Thymus (tissue), 11 donors: ENCODE measurements at regions not wholly inside any gene's neighbourhood (a gene's known extent, or its start where the extent isn't known, plus 50 kb on each side); places are given as distances from the start of the nearest gene placed in this dataset.

Experiments
- DNase-seq, 9 donors: peaks; one replicate each; pipeline ENCODE4 v3.0.0-alpha.2; 2013; ENCODE audit warnings: low spot score in 9 of 9, low read depth in 6 of 9, missing footprints in 1 of 9
- H3K27ac ChIP-seq, 2 donors: one replicate each; pipeline ENCODE4 v1.5.1; 2013; ENCODE audit warnings: control low read depth in 1 of 2, low read depth in 1 of 2, low read length in 1 of 2, mild to moderate bottlenecking in 1 of 2, moderate library complexity in 1 of 2
- H3K27me3 ChIP-seq, 2 donors: one replicate each; pipeline ENCODE4 v1.5.1; 2013; ENCODE audit warnings: low read length in 1 of 2; ENCODE audit not compliant: control insufficient read depth in 2 of 2, insufficient read depth in 1 of 2
- H3K36me3 ChIP-seq, 2 donors: one replicate each; pipeline ENCODE4 v1.5.1; 2013; ENCODE audit warnings: low read length in 1 of 2, mild to moderate bottlenecking in 1 of 2, moderate library complexity in 1 of 2; ENCODE audit not compliant: control insufficient read depth in 2 of 2, insufficient read depth in 2 of 2
- H3K4me1 ChIP-seq, 2 donors: one replicate each; pipeline ENCODE4 v1.5.1; 2013; ENCODE audit warnings: low read length in 2 of 2; ENCODE audit not compliant: control insufficient read depth in 2 of 2, insufficient read depth in 2 of 2
- H3K4me3 ChIP-seq, 2 donors: one replicate each; pipeline ENCODE4 v1.5.1; 2013; ENCODE audit warnings: low read length in 2 of 2, control low read depth in 1 of 2, mild to moderate bottlenecking in 1 of 2
- H3K9me3 ChIP-seq, 2 donors: one replicate each; pipeline ENCODE4 v1.5.1; 2013; ENCODE audit warnings: low read length in 1 of 2, mild to moderate bottlenecking in 1 of 2; ENCODE audit not compliant: control insufficient read depth in 2 of 2, insufficient read depth in 1 of 2
- WGBS: extraction: QIAGEN DNeasy Blood & Tissue Kit; methylation state at CpG from one replicate; pipeline ENCODE4 v1.1.7; 2013; 5-methylcytosine and 5-hydroxymethylcytosine counted together
- donor health status: healthy.

DNA sequence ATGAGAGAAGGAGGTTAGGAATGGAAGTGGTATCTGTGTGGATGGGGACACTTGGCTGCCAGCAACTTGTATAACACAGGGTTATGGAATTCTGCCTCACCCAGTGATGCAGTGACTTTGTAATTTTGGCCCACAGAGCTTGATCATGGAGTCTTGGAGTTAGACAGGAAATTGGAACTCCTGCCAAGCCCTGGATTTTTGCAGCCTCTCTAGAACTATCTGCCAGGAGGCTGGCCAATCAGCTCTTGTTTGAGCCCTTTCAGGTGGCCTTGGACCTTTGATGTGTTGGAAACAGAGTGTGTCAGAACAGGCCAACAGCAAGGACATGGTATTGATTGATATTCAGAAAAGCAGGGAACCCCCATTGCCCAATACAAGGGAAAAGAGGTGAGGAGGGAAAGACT is 157.7 kb upstream of the GGTLC1 start:
- Histone ChIP-seq H3K4me1 (peaks cover 0 to 7% of the 10 kb centered on the region in 2 donors), H3K36me3 (no peaks in the 10 kb centered on the region), H3K27ac (no peak overlapping the region), H3K27me3 (no peaks in the 10 kb centered on the region), H3K9me3 (peaks cover 2 to 24% of the 10 kb centered on the region in 2 donors), H3K4me3 (no peak overlapping the region)
- no peak for DNase-seq

DNA sequence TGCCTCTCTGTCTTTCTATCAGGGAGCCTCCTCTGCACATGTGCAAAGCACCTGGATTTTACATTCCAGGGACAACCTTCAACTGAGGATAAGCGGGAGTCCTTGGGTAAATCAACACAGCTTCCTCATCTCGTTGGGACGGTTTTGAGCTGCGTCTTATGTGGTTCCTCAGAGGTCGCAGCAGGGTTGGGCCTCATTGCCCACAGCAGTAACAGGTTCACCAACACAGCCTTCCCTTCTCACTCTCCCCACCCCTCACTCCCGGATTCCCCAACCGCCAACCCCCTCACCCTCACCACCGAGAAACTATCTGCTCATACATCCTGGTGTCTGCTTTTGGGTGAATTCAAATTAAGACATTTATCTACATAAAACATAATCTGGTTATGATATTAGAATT is 155.8 kb upstream of the GGTLC1 start:
- H3K36me3 ChIP-seq, result no peaks in the 10 kb centered on the region
- H3K4me3 ChIP-seq, result no peak overlapping the region
- no peak overlapping the region for H3K27ac ChIP-seq
- no peaks in the 10 kb centered on the region for H3K27me3 ChIP-seq
- H3K4me1 ChIP-seq, result peaks cover 0 to 7% of the 10 kb centered on the region in 2 donors
- H3K9me3 ChIP-seq, result peaks cover 3 to 22% of the 10 kb centered on the region in 2 donors
- peak in 1 of 9 donors; percentile 15 for DNase-seq
- WGBS, result 77% methylated on average over 8 of the region's 8 CpGs

DNA sequence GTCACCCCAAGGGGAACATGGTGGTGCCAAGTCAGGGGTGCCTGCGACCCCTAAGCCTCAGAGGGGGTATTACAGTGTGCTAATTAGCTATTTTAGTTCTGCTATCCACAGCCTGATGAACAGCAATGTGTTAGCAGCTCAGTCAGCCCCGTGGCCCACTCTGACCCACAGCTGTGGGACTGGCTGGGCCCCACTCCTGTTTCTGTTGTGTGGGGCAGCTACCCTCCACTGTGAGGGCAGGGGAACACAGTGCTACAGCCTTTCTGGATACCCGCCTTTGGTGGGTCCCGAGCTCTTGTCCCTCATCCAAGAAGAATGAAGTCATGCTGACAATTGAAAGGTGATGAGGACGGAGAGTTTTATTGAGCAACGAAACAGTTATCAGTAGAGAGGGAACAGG is 152.5 kb upstream of the GGTLC1 start:
- WGBS, result 92% methylated on average over 6 of the region's 6 CpGs

DNA sequence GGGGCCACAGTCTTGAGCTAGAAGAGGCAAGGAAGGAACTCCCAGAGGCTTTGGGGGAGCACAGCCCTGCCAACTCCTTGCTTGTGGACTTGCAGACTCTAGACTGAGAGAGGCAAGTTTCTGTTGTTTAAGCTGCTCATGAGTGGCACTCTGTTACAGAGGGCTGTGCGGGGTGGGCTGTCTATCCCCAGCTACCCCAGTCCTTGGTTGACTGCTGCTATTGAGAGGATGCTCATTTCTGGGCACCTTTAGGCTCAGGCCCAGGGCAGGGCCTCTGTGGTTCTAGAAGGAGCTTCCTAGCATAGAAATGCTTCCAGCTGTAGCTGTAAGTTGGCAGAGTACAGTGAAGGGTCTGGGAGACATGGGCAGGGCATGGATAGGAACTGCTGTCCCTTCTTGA is 151.3 kb upstream of the GGTLC1 start:
- Histone ChIP-seq H3K4me1 (no peaks in the 10 kb centered on the region), H3K27me3 (no peaks in the 10 kb centered on the region), H3K27ac (no peak overlapping the region), H3K9me3 (peaks cover 2 to 14% of the 10 kb centered on the region in 2 donors), H3K36me3 (no peaks in the 10 kb centered on the region), H3K4me3 (no peak overlapping the region)
- no peak for DNase-seq
- 100% methylated on average over 1 of the region's 1 CpG for WGBS

More for the DNA sequence above, 152.5 kb upstream of the GGTLC1 start:
- DNase-seq, result no peak
- H3K27ac ChIP-seq, result no peak overlapping the region
- no peaks in the 10 kb centered on the region for H3K4me1 ChIP-seq
- H3K9me3 ChIP-seq, result peaks cover 2 to 14% of the 10 kb centered on the region in 2 donors
- no peaks in the 10 kb centered on the region for H3K36me3 ChIP-seq
- no peaks in the 10 kb centered on the region for H3K27me3 ChIP-seq
- no peak overlapping the region for H3K4me3 ChIP-seq

DNA sequence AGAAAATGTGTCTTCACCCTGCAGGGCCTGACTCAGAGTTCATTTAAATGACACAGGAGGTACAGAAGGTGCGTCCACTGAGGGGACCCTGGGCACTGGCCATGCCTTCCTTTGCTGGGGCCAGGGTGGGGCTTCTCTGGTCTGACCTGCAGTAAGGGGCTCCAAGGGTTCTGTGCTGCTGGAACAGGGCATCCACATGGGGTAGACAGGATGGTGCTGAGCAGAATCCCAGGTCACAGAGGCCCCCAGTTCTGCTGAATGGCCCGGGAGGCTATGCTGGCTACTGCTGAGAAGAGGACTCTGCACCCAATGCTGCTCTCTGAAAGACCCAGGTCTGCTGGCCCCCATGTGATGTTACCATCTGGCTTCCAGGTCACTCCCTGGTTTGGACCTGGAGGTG is 150.4 kb upstream of the GGTLC1 start:
- Histone ChIP-seq H3K4me1 (no peaks in the 10 kb centered on the region), H3K36me3 (no peaks in the 10 kb centered on the region), H3K4me3 (no peak overlapping the region), H3K9me3 (peaks cover 2 to 14% of the 10 kb centered on the region in 2 donors), H3K27me3 (no peaks in the 10 kb centered on the region), H3K27ac (no peak overlapping the region)
- no peak for DNase-seq
- 96% methylated on average over 2 of the region's 2 CpGs for WGBS

DNA sequence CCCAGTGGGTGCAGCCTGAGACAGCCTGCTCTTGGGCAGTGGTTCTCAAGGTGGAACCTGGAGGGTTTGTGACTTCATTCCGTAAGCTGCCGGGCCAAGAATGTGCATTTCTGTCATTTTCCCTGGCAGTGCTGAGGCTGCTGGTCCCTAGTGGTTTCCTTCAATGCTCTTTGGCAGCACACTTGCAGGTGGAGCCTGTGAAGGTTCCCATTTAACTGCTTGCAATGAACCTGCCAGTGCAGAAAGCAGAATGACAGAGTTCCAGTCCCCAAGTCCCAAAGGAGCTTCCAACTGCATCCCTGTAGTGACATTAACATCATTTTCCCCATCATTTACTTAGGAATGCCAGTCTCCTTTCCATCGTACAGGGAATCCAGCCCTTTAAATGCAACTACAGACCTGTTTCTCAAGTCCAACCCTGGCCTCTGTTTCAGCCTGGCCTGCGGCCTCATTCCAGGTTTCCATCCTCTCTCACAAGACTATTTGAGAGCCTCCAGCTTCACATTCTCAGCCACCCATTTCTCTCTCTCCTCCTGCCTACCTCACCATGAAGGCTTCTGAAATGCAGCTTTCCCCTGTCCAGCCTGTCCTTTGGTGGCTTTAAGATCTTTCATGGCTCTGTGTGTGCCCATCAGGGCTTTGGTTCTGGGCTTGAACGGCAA is 149.7 kb upstream of the GGTLC1 start:
- Histone ChIP-seq H3K9me3 (peaks cover 2 to 14% of the 10 kb centered on the region in 2 donors), H3K4me3 (no peak overlapping the region), H3K27me3 (no peaks in the 10 kb centered on the region), H3K27ac (no peak overlapping the region), H3K36me3 (no peaks in the 10 kb centered on the region), H3K4me1 (no peaks in the 10 kb centered on the region)
- DNase-seq, result no peak
- 78% methylated on average over 5 of the region's 5 CpGs for WGBS

DNA sequence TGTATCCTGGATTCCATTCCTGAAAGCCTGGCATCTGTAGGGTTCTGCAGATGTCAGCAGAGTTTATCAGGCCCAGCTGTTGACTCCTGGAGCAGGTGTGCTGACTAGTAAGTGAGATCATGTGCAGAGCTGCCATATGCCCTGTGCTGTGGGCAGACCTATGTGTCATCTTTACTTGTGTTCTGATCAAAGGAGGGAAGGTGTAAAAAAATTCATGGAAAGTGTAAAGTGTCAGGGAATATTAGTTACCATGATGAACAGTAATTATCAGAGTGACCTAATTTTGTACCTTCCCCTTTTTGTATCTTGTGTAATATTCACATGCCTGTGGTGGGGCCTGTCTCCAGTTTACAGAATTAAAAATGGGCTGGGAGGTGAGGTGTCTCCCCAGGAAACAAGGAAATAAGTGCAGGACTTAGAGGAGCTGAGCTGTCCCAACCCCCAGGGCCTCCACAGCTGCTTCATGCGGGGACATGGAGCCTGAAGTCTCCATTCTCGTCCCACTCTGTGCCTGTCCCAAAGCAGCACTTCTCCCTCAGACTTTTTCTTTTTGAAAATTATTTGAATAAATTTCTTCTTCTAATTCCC is 148.2 kb upstream of the GGTLC1 start:
- no peaks in the 10 kb centered on the region for H3K4me1 ChIP-seq
- no peak overlapping the region for H3K27ac ChIP-seq
- peaks cover 2 to 11% of the 10 kb centered on the region in 2 donors for H3K9me3 ChIP-seq
- 93% methylated on average over 2 of the region's 2 CpGs for WGBS
- H3K36me3 ChIP-seq, result no peaks in the 10 kb centered on the region
- H3K4me3 ChIP-seq, result no peak overlapping the region
- no peak for DNase-seq
- H3K27me3 ChIP-seq, result no peaks in the 10 kb centered on the region

DNA sequence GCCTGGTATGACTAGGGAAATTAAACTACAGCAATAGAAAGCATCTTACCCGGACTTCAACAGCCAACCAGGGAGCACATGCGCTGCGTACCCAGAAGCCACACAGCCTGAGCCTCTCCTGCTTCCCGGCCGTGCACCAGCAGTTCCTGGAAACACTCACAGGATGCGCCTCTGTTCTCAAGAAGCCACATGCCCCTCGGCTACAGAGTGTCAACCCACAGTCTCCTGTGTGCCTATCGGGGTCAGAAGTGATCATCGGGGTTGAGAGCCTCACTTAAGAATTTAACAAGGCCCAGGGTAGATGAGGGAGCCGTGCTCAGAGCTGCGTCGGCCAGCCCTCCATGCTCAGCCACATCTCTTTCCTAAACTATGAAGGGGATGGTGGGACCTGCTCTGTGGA is 147.2 kb upstream of the GGTLC1 start:
- Histone ChIP-seq H3K9me3 (peaks cover 0 to 2% of the 10 kb centered on the region in 2 donors), H3K27ac (no peak overlapping the region), H3K4me3 (no peak overlapping the region), H3K27me3 (no peaks in the 10 kb centered on the region), H3K36me3 (no peaks in the 10 kb centered on the region), H3K4me1 (no peaks in the 10 kb centered on the region)
- 95% methylated on average over 12 of the region's 12 CpGs for WGBS
- no peak for DNase-seq

DNA sequence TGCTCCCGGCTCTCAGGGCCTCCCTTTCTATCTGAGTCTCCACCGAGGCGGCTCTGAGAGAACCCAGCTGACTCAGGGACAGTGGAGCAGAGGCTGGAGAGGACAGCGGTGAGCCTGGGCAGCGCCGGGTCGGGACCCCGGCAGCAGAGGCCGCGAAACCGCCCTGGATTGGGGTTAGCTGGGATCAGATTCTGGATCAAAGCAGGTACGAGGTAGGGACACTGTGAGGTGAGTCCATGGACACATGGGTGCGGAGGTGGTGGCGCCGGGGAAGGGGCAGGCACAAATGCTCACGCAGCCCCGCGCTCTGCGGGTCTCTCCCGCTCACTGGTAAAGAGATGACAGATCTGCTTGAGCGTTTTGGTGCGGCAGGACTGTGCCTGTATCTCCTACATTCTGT is 146.4 kb upstream of the GGTLC1 start:
- Histone ChIP-seq H3K27ac (no peak overlapping the region), H3K9me3 (no peaks in the 10 kb centered on the region)

More for the DNA sequence above, 146.4 kb upstream of the GGTLC1 start:
- no peaks in the 10 kb centered on the region for H3K4me1 ChIP-seq
- 98% methylated on average over 22 of the region's 22 CpGs for WGBS
- no peaks in the 10 kb centered on the region for H3K27me3 ChIP-seq
- DNase-seq, result no peak
- no peak overlapping the region for H3K4me3 ChIP-seq
- H3K36me3 ChIP-seq, result no peaks in the 10 kb centered on the region
